ENCODE measurements at regions not wholly inside any gene's neighbourhood (a gene's known extent, or its start where the extent isn't known, plus 50 kb on each side); places are given as distances from the start of the nearest gene placed in this dataset.

GRCh38 chr4:155012469-155012868 is 196.0 kb upstream of the NPY2R start:
- no peak for ATAC-seq
- CTCF ChIA-PET (ENCODE audit: low intra/inter-chr PET ratio): no interaction called here

More at GRCh38 chr4:155012469-155012868, 196.0 kb upstream of the NPY2R start:
- no peaks in the 10 kb centered on the region for H3K27me3 ChIP-seq (ENCODE audit: control insufficient read depth in 2 of 2, insufficient read depth in 2 of 2, low read length in 2 of 2)
- FAIRE-seq: no peak
- no peaks in the 10 kb centered on the region; the same call in 1 of the 2 replicates for H3K9me3 ChIP-seq (replicated peaks; ENCODE audit: control insufficient read depth, insufficient read depth, low read depth, low read length)
- in situ Hi-C loops (cut with MboI) (no loop called here), intact Hi-C loops (cut with micrococcal nuclease) (no loop called here)
- whole genome bisulfite sequencing (ENCODE audit: insufficient coverage, low coverage, missing lambda C conversion rate): 0% methylated on average over 1 of the region's 1 CpG
- DNase-seq (ENCODE audit: extremely low read depth in 1 of 4, low spot score in 3 of 4): no peak
- H3K36me3 ChIP-seq (ENCODE audit: control insufficient read depth, insufficient read depth, low read length): no peaks in the 10 kb centered on the region
- no TSS peak for BruUV-seq (replicated peaks)
- H3K9ac ChIP-seq (ENCODE audit: insufficient read depth in 1 of 2, low read depth in 2 of 2, low read length in 2 of 2): no peak overlapping the region
- no peaks in the 10 kb centered on the region for H3K9me1 ChIP-seq (ENCODE audit: control insufficient read depth, insufficient read depth, low read length)
- no peak for TF ChIP-seq U2AF1 (optimal IDR thresholded peaks at IDR 0.05; ENCODE audit: low read depth, low read length)
- TF ChIP-seq AFF1 (IDR thresholded peaks at IDR 0.05; ENCODE audit: low read depth in 1 of 2, partially characterized antibody in 2 of 2): no peak
- no peak for TF ChIP-seq RBBP5 (IDR thresholded peaks at IDR 0.05; ENCODE audit: borderline replicate concordance, insufficient read depth, low read length, poor library complexity, severe bottlenecking)
- TF ChIP-seq CBX3 (IDR thresholded peaks at IDR 0.05; ENCODE audit: borderline replicate concordance in 1 of 2, low read length in 2 of 2): no peak
- no peak for TF ChIP-seq MTF1 (CRISPR knock-in tag; IDR thresholded peaks at IDR 0.05; ENCODE audit: borderline replicate concordance)
- no peak for TF ChIP-seq FOXJ2 (tag; IDR thresholded peaks at IDR 0.05)
- no peak for TF ChIP-seq NFIC (IDR thresholded peaks at IDR 0.05)
- no peak for TF ChIP-seq PHF8 (IDR thresholded peaks at IDR 0.05; ENCODE audit: borderline replicate concordance, low read length)
- TF ChIP-seq TEAD2 (tag; IDR thresholded peaks at IDR 0.05): no peak
- H3K79me2 ChIP-seq (ENCODE audit: control insufficient read depth, insufficient read depth, low read length): no peaks in the 10 kb centered on the region
- no peak overlapping the region for H2AFZ ChIP-seq (ENCODE audit: low read depth, low read length)
- no peak overlapping the region for H3K27ac ChIP-seq (ENCODE audit: extremely low read depth, low read depth, low read length)
- H3K4me1 ChIP-seq (replicated peaks in 1 of 2; ENCODE audit: control insufficient read depth in 2 of 2, insufficient read depth in 2 of 2, low read length in 2 of 2): no peaks in the 10 kb centered on the region; a peak in 1 of 5 replicates
- H3K4me3 ChIP-seq: no peak overlapping the region
- H4K20me1 ChIP-seq (replicated peaks; ENCODE audit: control insufficient read depth, insufficient read depth, low read length): no peaks in the 10 kb centered on the region
- POLR2A ChIA-PET: no interaction called here
- H3K4me2 ChIP-seq (ENCODE audit: insufficient read depth, low read length): no peak overlapping the region

Measured in K562 (cell line).